Endothelial cell (in vitro differentiated cells): ENCODE measurements at regions not wholly inside any gene's neighbourhood (a gene's known extent, or its start where the extent isn't known, plus 50 kb on each side); places are given as distances from the start of the nearest gene placed in this dataset.

Source experiments
- DNase-seq: peaks from one replicate; pipeline ENCODE4 v3.0.0; 2021; ENCODE audit warnings: low spot score
- H3K27ac Mint-ChIP-seq: one replicate; pipeline ENCODE4 v1.8.0; 2021; ENCODE audit warnings: mixed read lengths, inconsistent platforms; ENCODE audit not compliant: unreplicated experiment
- H3K27me3 Mint-ChIP-seq: one replicate; pipeline ENCODE4 v1.8.0; 2021; ENCODE audit warnings: mild to moderate bottlenecking, moderate library complexity, mixed read lengths, inconsistent platforms; ENCODE audit not compliant: unreplicated experiment
- H3K36me3 Mint-ChIP-seq: one replicate; pipeline ENCODE4 v1.8.0; 2021; ENCODE audit warnings: mild to moderate bottlenecking, low read depth, mixed read lengths, inconsistent platforms; ENCODE audit not compliant: unreplicated experiment
- H3K4me1 Mint-ChIP-seq: one replicate; pipeline ENCODE4 v1.8.0; 2021; ENCODE audit warnings: mild to moderate bottlenecking, mixed read lengths, inconsistent platforms; ENCODE audit not compliant: unreplicated experiment
- H3K4me3 Mint-ChIP-seq: one replicate; pipeline ENCODE4 v1.8.0; 2021; ENCODE audit warnings: mild to moderate bottlenecking, mixed read lengths, inconsistent platforms; ENCODE audit not compliant: unreplicated experiment
- H3K9me3 Mint-ChIP-seq: one replicate; pipeline ENCODE4 v1.8.0; 2021; ENCODE audit warnings: mixed read lengths, inconsistent platforms; ENCODE audit not compliant: unreplicated experiment
- CTCF ChIP-seq: fragments of 200-600 bp; sonication (generic); IDR thresholded peaks from one replicate; pipeline ENCODE4 v1.5.0; 2021; ENCODE audit warnings: antibody characterized with exemption; ENCODE audit not compliant: unreplicated experiment

- Mint-ChIP-seq H3K27ac (no peak overlapping the region), H3K27me3 (peaks cover 5% of the 10 kb centered on the region), H3K4me1 (peaks cover 3% of the 10 kb centered on the region), H3K9me3 (no peaks in the 10 kb centered on the region), H3K4me3 (no peak overlapping the region), H3K36me3 (no peaks in the 10 kb centered on the region)
- no peak for TF ChIP-seq CTCF
- no peak for DNase-seq
Observed at GRCh38 chr11:70546191-70546940, 148.0 kb downstream of the CTTN start.

- Mint-ChIP-seq H3K27ac (no peak overlapping the region), H3K27me3 (peaks cover 4% of the 10 kb centered on the region)
- no peak for DNase-seq
Observed at GRCh38 chr11:70547386-70547785, 149.1 kb downstream of the CTTN start.

GRCh38 chr11:70547821-70548670, 149.7 kb downstream of the CTTN start:
- Mint-ChIP-seq H3K4me1 (peaks cover 3% of the 10 kb centered on the region), H3K27ac (no peak overlapping the region), H3K4me3 (no peak overlapping the region), H3K36me3 (no peaks in the 10 kb centered on the region), H3K27me3 (peaks cover 4% of the 10 kb centered on the region), H3K9me3 (no peaks in the 10 kb centered on the region)
- no peak for DNase-seq
- TF ChIP-seq CTCF: no peak

More at GRCh38 chr11:70547386-70547785, 149.1 kb downstream of the CTTN start:
- no peaks in the 10 kb centered on the region for H3K9me3 Mint-ChIP-seq
- no peaks in the 10 kb centered on the region for H3K36me3 Mint-ChIP-seq
- no peak overlapping the region for H3K4me3 Mint-ChIP-seq
- TF ChIP-seq CTCF: no peak
- H3K4me1 Mint-ChIP-seq: peaks cover 3% of the 10 kb centered on the region

GRCh38 chr11:70548976-70549375, 150.6 kb downstream of the CTTN start:
- Mint-ChIP-seq H3K36me3 (no peaks in the 10 kb centered on the region), H3K27me3 (peaks cover 4% of the 10 kb centered on the region), H3K4me1 (peaks cover 3% of the 10 kb centered on the region), H3K27ac (no peak overlapping the region), H3K4me3 (no peak overlapping the region), H3K9me3 (no peaks in the 10 kb centered on the region)
- no peak for TF ChIP-seq CTCF
- DNase-seq: no peak

GRCh38 chr11:70549386-70549785, 151.1 kb downstream of the CTTN start:
- TF ChIP-seq CTCF: no peak
- peaks cover 3% of the 10 kb centered on the region for H3K4me1 Mint-ChIP-seq
- no peak for DNase-seq
- H3K27ac Mint-ChIP-seq: no peak overlapping the region
- H3K4me3 Mint-ChIP-seq: no peak overlapping the region
- H3K36me3 Mint-ChIP-seq: no peaks in the 10 kb centered on the region
- peaks cover 4% of the 10 kb centered on the region for H3K27me3 Mint-ChIP-seq
- H3K9me3 Mint-ChIP-seq: no peaks in the 10 kb centered on the region
